HEK293 (cell line): ENCODE measurements at regions not wholly inside any gene's neighbourhood (a gene's known extent, or its start where the extent isn't known, plus 50 kb on each side); places are given as distances from the start of the nearest gene placed in this dataset.
A peak's percentile ranks its signal among the peaks of the same experiment; 100 is the strongest.

ENCODE experiments used
- CTCF ChIA-PET: fragments of 350-600 bp; formaldehyde crosslinking; extraction: SDS; loops from one replicate; lab custom pipeline; 2021; ENCODE audit warnings: antibody characterized with exemption; lab: Yijun Ruan, JAX
- POLR2A ChIA-PET: fragments of 300-600 bp; formaldehyde crosslinking; extraction: SDS; loops from one replicate; lab custom pipeline; 2020; ENCODE audit warnings: antibody characterized with exemption, inconsistent platforms; lab: Yijun Ruan, JAX
- H3K27ac ChIP-seq: fragments of 200-500 bp; sonication (Bioruptor generic); 2 replicates; pipeline ENCODE4 v1.5.1; 2014; ENCODE audit warnings: low read depth, low read length, control low read depth, inconsistent platforms; ENCODE audit errors: extremely low read depth
- H3K36me3 ChIP-seq, 2 experiments: fragments of 200-500 bp in 1 of 2; sonication (Bioruptor generic) in 1 of 2; 1 replicate in 1 of 2; 2 replicates in 1 of 2; pipeline ENCODE4 v1.5.1; 2014 to 2017; ENCODE audit warnings: inconsistent platforms in 2 of 2, low read length in 2 of 2; ENCODE audit not compliant: control insufficient read depth in 2 of 2, insufficient read depth in 1 of 2
- H3K4me1 ChIP-seq: fragments of 200-500 bp; sonication (Bioruptor generic); 2 replicates; pipeline ENCODE4 v1.5.1; 2014; ENCODE audit warnings: mild to moderate bottlenecking, low read length, inconsistent platforms; ENCODE audit not compliant: control insufficient read depth, insufficient read depth
- H3K4me3 ChIP-seq: 2 replicates; pipeline ENCODE4 v1.5.1; 2011; ENCODE audit warnings: low read depth, mild to moderate bottlenecking, control low read depth, low read length, moderate library complexity
- H3K9me3 ChIP-seq: fragments of 200-500 bp; sonication (Bioruptor generic); 2 replicates; pipeline ENCODE4 v1.5.1; 2014; ENCODE audit warnings: low read depth, low read length, inconsistent platforms; ENCODE audit not compliant: control insufficient read depth, insufficient read depth
- FEZF1 ChIP-seq: fragments of 450-650 bp; formaldehyde crosslinking; IDR thresholded peaks from 2 replicates; pipeline ENCODE4 v1.5.1; 2016; ENCODE audit warnings: missing biosample characterization, missing genetic modification characterization
- HOXC10 ChIP-seq: sonication (generic); formaldehyde crosslinking; IDR thresholded peaks from 2 replicates; pipeline ENCODE4 v1.8.1; 2023; ENCODE audit warnings: mild to moderate bottlenecking, missing genetic modification reagents
- HOXD13 ChIP-seq: sonication (generic); formaldehyde crosslinking; IDR thresholded peaks from 2 replicates; pipeline ENCODE4 v1.8.0; 2022; ENCODE audit warnings: missing genetic modification reagents, borderline replicate concordance
- IKZF3 ChIP-seq: fragments of 450-650 bp; IDR thresholded peaks from 2 replicates; pipeline ENCODE4 v1.5.0; 2018; ENCODE audit warnings: missing biosample characterization, mild to moderate bottlenecking, missing genetic modification characterization, moderate library complexity
- KLF8 ChIP-seq: fragments of 450-650 bp; formaldehyde crosslinking; IDR thresholded peaks from 2 replicates; pipeline ENCODE4 v1.5.1; 2016; ENCODE audit warnings: missing biosample characterization, missing genetic modification characterization
- PBX3 ChIP-seq: sonication (generic); formaldehyde crosslinking; IDR thresholded peaks from 2 replicates; pipeline ENCODE4 v1.8.1; 2022; ENCODE audit warnings: mild to moderate bottlenecking, moderate library complexity, missing genetic modification reagents
- PRDM10 ChIP-seq: fragments of 450-650 bp; formaldehyde crosslinking; IDR thresholded peaks from 2 replicates; pipeline ENCODE4 v1.5.1; 2016; ENCODE audit warnings: missing biosample characterization, missing genetic modification characterization
- SCRT1 ChIP-seq: fragments of 450-650 bp; formaldehyde crosslinking; IDR thresholded peaks from 2 replicates; pipeline ENCODE4 v1.5.1; 2016; ENCODE audit warnings: missing biosample characterization, missing genetic modification characterization, borderline replicate concordance
- SCRT2 ChIP-seq: fragments of 450-650 bp; formaldehyde crosslinking; IDR thresholded peaks from 2 replicates; pipeline ENCODE4 v1.5.1; 2016; ENCODE audit warnings: missing biosample characterization, missing genetic modification characterization
- TRIM28 ChIP-seq: IDR thresholded peaks from 2 replicates; pipeline ENCODE4 v1.6.1; 2011; ENCODE audit warnings: low read length, control low read depth, borderline replicate concordance
- ZBTB17 ChIP-seq: fragments of 450-650 bp; formaldehyde crosslinking; IDR thresholded peaks from 2 replicates; pipeline ENCODE4 v1.5.1; 2016; ENCODE audit warnings: missing biosample characterization, missing genetic modification characterization
- ZBTB44 ChIP-seq: fragments of 450-650 bp; IDR thresholded peaks from 2 replicates; pipeline ENCODE4 v1.5.1; 2018; ENCODE audit warnings: missing biosample characterization, mild to moderate bottlenecking, missing genetic modification characterization
- ZEB2 ChIP-seq: fragments of 450-650 bp; formaldehyde crosslinking; IDR thresholded peaks from 2 replicates; pipeline ENCODE4 v1.5.1; 2016; ENCODE audit warnings: missing biosample characterization, missing genetic modification characterization
- ZFP3 ChIP-seq: fragments of 450-650 bp; formaldehyde crosslinking; IDR thresholded peaks from 2 replicates; pipeline ENCODE4 v1.5.1; 2016; ENCODE audit warnings: low read depth, missing biosample characterization, missing genetic modification characterization
- ZFP69B ChIP-seq: fragments of 450-650 bp; formaldehyde crosslinking; IDR thresholded peaks from 2 replicates; pipeline ENCODE4 v1.5.1; 2016; ENCODE audit warnings: missing biosample characterization, missing genetic modification characterization
- ZNF121 ChIP-seq: fragments of 450-650 bp; formaldehyde crosslinking; IDR thresholded peaks from 2 replicates; pipeline ENCODE4 v1.5.1; 2016; ENCODE audit warnings: missing biosample characterization, missing genetic modification characterization
- ZNF175 ChIP-seq: fragments of 450-650 bp; formaldehyde crosslinking; IDR thresholded peaks from 2 replicates; pipeline ENCODE4 v1.5.1; 2016; ENCODE audit warnings: missing biosample characterization, missing genetic modification characterization
- ZNF2 ChIP-seq: fragments of 450-650 bp; formaldehyde crosslinking; IDR thresholded peaks from 2 replicates; pipeline ENCODE4 v1.5.1; 2016; ENCODE audit warnings: missing biosample characterization, missing genetic modification characterization
- ZNF221 ChIP-seq: fragments of 450-650 bp; formaldehyde crosslinking; IDR thresholded peaks from 2 replicates; pipeline ENCODE4 v1.5.1; 2017; ENCODE audit warnings: missing biosample characterization, missing genetic modification characterization, borderline replicate concordance
- ZNF223 ChIP-seq: fragments of 450-650 bp; formaldehyde crosslinking; IDR thresholded peaks from 2 replicates; pipeline ENCODE4 v1.5.1; 2016; ENCODE audit warnings: missing biosample characterization, missing genetic modification characterization
- ZNF335 ChIP-seq: fragments of 450-650 bp; formaldehyde crosslinking; conservative IDR thresholded peaks from 2 replicates; pipeline ENCODE4 v1.5.1; 2016; ENCODE audit warnings: missing biosample characterization, missing genetic modification characterization
- ZNF366 ChIP-seq: fragments of 450-650 bp; formaldehyde crosslinking; conservative IDR thresholded peaks from 2 replicates; pipeline ENCODE4 v1.5.1; 2016; ENCODE audit warnings: missing biosample characterization, missing genetic modification characterization
- ZNF449 ChIP-seq: fragments of 450-650 bp; formaldehyde crosslinking; IDR thresholded peaks from 2 replicates; pipeline ENCODE4 v1.5.1; 2017; ENCODE audit warnings: missing biosample characterization, mild to moderate bottlenecking, missing genetic modification characterization, moderate library complexity
- ZNF488 ChIP-seq: fragments of 450-650 bp; formaldehyde crosslinking; IDR thresholded peaks from 2 replicates; pipeline ENCODE4 v1.5.1; 2016; ENCODE audit warnings: missing biosample characterization, missing genetic modification characterization
- ZNF510 ChIP-seq: fragments of 450-650 bp; formaldehyde crosslinking; IDR thresholded peaks from 2 replicates; pipeline ENCODE4 v1.5.1; 2018; ENCODE audit warnings: mild to moderate bottlenecking, missing genetic modification characterization, missing biosample characterization; ENCODE audit not compliant: insufficient replicate concordance
- ZNF623 ChIP-seq: fragments of 450-650 bp; formaldehyde crosslinking; IDR thresholded peaks from 2 replicates; pipeline ENCODE4 v1.5.1; 2016; ENCODE audit warnings: missing biosample characterization, missing genetic modification characterization
- ZNF692 ChIP-seq: fragments of 450-650 bp; formaldehyde crosslinking; IDR thresholded peaks from 2 replicates; pipeline ENCODE4 v1.5.1; 2016; ENCODE audit warnings: missing biosample characterization, missing genetic modification characterization

- TF ChIP-seq PRDM10 (peak; percentile 51), ZBTB44 (tag by site-specific recombination) (no peak), PBX3 (CRISPR knock-in tag) (no peak), ZBTB17 (tag by site-specific recombination) (peak; percentile 48), ZNF335 (peak; percentile 84), KLF8 (no peak), TRIM28 (peak; percentile 47; the same call in 1 of the 2 replicates), SCRT1 (no peak), ZNF2 (tag by site-specific recombination) (no peak), ZNF510 (no peak), ZNF175 (tag by site-specific recombination) (no peak), ZFP3 (no peak), ZNF221 (tag by site-specific recombination) (no peak), ZNF121 (tag by site-specific recombination) (no peak), ZNF366 (no peak), ZEB2 (tag by site-specific recombination) (peak; percentile 31; the same call in 1 of the 2 replicates), SCRT2 (tag by site-specific recombination) (peak; percentile 32; the same call in 1 of the 2 replicates), ZNF623 (tag by site-specific recombination) (no peak), IKZF3 (tag by site-specific recombination) (no peak), ZFP69B (no peak), FEZF1 (tag by site-specific recombination) (peak; percentile 66)
- TF ChIP-seq, all 188 proteins: peak for 12
These were observed 64.9 kb upstream of the MVB12B start (continued) for GRCh38 chr9:126261584-126262356.

GRCh38 chr9:126262738-126263137, 63.9 kb upstream of the MVB12B start:
- TF ChIP-seq HOXC10 (CRISPR knock-in tag): no peak
- TF ChIP-seq HOXD13: no peak
- no peak for TF ChIP-seq ZNF449
- TF ChIP-seq ZNF223 (tag by site-specific recombination): no peak
- TF ChIP-seq ZNF692 (tag by site-specific recombination): no peak
- TF ChIP-seq ZNF488 (tag by site-specific recombination): no peak
- POLR2A ChIA-PET: no interaction called here
- no peaks in the 10 kb centered on the region for H3K4me1 ChIP-seq
- H3K27ac ChIP-seq: no peak overlapping the region
- CTCF ChIA-PET: interaction anchor here (0.7 kb wide), 2 partner anchors 17 to 939 kb away, joined by 3 read pairs; no protein-coding TSS in a partner anchor
- H3K36me3 ChIP-seq: no peaks in the 10 kb centered on the region
- no peak overlapping the region for H3K4me3 ChIP-seq
- H3K9me3 ChIP-seq: no peaks in the 10 kb centered on the region
